ENCODE measurements at regions not wholly inside any gene's neighbourhood (a gene's known extent, or its start where the extent isn't known, plus 50 kb on each side); places are given as distances from the start of the nearest gene placed in this dataset.
A peak's percentile ranks its signal among the peaks of the same experiment; 100 is the strongest.

- DNase-seq (ENCODE audit: low read depth in 1 of 2, low spot score in 1 of 2), result peak; percentile 91 to 93
Measured at GRCh38 chr13:99436686-99437416, 64.4 kb upstream of the TM9SF2 start.

GRCh38 chr13:99439048-99439447 lies 62.2 kb upstream of the TM9SF2 start:
- DNase-seq (ENCODE audit: low read depth in 1 of 2, low spot score in 1 of 2), result no peak

- no peak for DNase-seq (ENCODE audit: low read depth in 1 of 2, low spot score in 1 of 2)
Measured at GRCh38 chr13:99439850-99440604, 61.2 kb upstream of the TM9SF2 start.

GRCh38 chr13:99442273-99442895 lies 58.9 kb upstream of the TM9SF2 start:
- no peak for DNase-seq (ENCODE audit: low read depth in 1 of 2, low spot score in 1 of 2)

GRCh38 chr13:99446242-99446641 lies 55.0 kb upstream of the TM9SF2 start:
- DNase-seq (ENCODE audit: low read depth in 1 of 2, low spot score in 1 of 2), result no peak

GRCh38 chr13:99448546-99448945 lies 52.7 kb upstream of the TM9SF2 start:
- DNase-seq (ENCODE audit: low read depth in 1 of 2, low spot score in 1 of 2), result no peak

GRCh38 chr13:99450416-99450815 lies 50.9 kb upstream of the TM9SF2 start:
- no peak for DNase-seq (ENCODE audit: low read depth in 1 of 2, low spot score in 1 of 2)

Measured in activated T-helper 1 cell treated with anti-CD3 and anti-CD28 coated beads, Interleukin-2, amount 50 U/mL, for 16 hours (primary cell).